Calu3 (cell line): ENCODE measurements at regions not wholly inside any gene's neighbourhood (a gene's known extent, or its start where the extent isn't known, plus 50 kb on each side); places are given as distances from the start of the nearest gene placed in this dataset.

Source experiments
- BruUV-seq: library from RNA; stranded (reverse); fragments of 400-500 nt; replicated peaks from 2 replicates; lab custom pipeline; 2021; lab: Mats Ljungman, UMichigan
- CTCF ChIA-PET: fragments of 300-600 bp; sonication (Branson Sonifier 250); formaldehyde crosslinking; loops from one replicate; lab custom pipeline; 2022; ENCODE audit warnings: antibody characterized with exemption; lab: Charles Lee
- DNase-seq: peaks from one replicate; pipeline ENCODE4 v3.0.0; 2022
- H3K27ac Mint-ChIP-seq: one replicate; pipeline ENCODE4 v1.8.0; 2022; ENCODE audit warnings: mixed read lengths; ENCODE audit not compliant: unreplicated experiment
- H3K27me3 Mint-ChIP-seq: one replicate; pipeline ENCODE4 v1.8.0; 2022; ENCODE audit warnings: mixed read lengths; ENCODE audit not compliant: unreplicated experiment
- H3K36me3 Mint-ChIP-seq: one replicate; pipeline ENCODE4 v1.8.0; 2022; ENCODE audit warnings: mild to moderate bottlenecking, moderate library complexity, mixed read lengths; ENCODE audit not compliant: insufficient read depth, unreplicated experiment
- H3K4me1 Mint-ChIP-seq: one replicate; pipeline ENCODE4 v1.8.0; 2022; ENCODE audit warnings: mild to moderate bottlenecking, low read depth, mixed read lengths; ENCODE audit not compliant: unreplicated experiment
- H3K4me3 Mint-ChIP-seq: one replicate; pipeline ENCODE4 v1.8.0; 2022; ENCODE audit warnings: mild to moderate bottlenecking, low read depth, moderate library complexity, mixed read lengths; ENCODE audit not compliant: unreplicated experiment
- H3K9me3 Mint-ChIP-seq: one replicate; pipeline ENCODE4 v1.8.0; 2022; ENCODE audit warnings: low read depth, mixed read lengths; ENCODE audit not compliant: unreplicated experiment
- CTCF ChIP-seq: fragments of 200-600 bp; IDR thresholded peaks from one replicate; pipeline ENCODE4 v1.8.0; 2022; ENCODE audit warnings: antibody characterized with exemption; ENCODE audit not compliant: unreplicated experiment
- intact Hi-C: fragments of 100-400 bp; cut with micrococcal nuclease; formaldehyde crosslinking; loops from one replicate; pipeline ENCODE4 v1.10.0; 2022; ENCODE audit not compliant: unreplicated experiment

GRCh38 chr16:59242556-59242955 is 508.4 kb upstream of the GOT2 start:
- CTCF ChIA-PET, result no interaction called here
- no peaks in the 10 kb centered on the region for H3K27me3 Mint-ChIP-seq
- intact Hi-C loops, result no loop called here
- peaks cover 17% of the 10 kb centered on the region for H3K9me3 Mint-ChIP-seq
- no TSS peak for BruUV-seq
- no peak overlapping the region for H3K27ac Mint-ChIP-seq
- H3K36me3 Mint-ChIP-seq, result no peaks in the 10 kb centered on the region
- no peaks in the 10 kb centered on the region for H3K4me1 Mint-ChIP-seq
- TF ChIP-seq CTCF, result no peak
- DNase-seq, result no peak
- no peak overlapping the region for H3K4me3 Mint-ChIP-seq

- CTCF ChIA-PET, result no interaction called here
- H3K27ac Mint-ChIP-seq, result no peak overlapping the region
These were observed 504.1 kb upstream of the GOT2 start for GRCh38 chr16:59238246-59238645.

GRCh38 chr16:59236804-59237458 is 502.8 kb upstream of the GOT2 start:
- H3K4me1 Mint-ChIP-seq, result no peaks in the 10 kb centered on the region
- H3K36me3 Mint-ChIP-seq, result no peaks in the 10 kb centered on the region
- peaks cover 20% of the 10 kb centered on the region for H3K9me3 Mint-ChIP-seq
- H3K27ac Mint-ChIP-seq, result no peak overlapping the region
- H3K4me3 Mint-ChIP-seq, result no peak overlapping the region
- CTCF ChIA-PET, result no interaction called here
- intact Hi-C loops, result no loop called here
- no peak for TF ChIP-seq CTCF
- H3K27me3 Mint-ChIP-seq, result no peaks in the 10 kb centered on the region
- no TSS peak for BruUV-seq
- DNase-seq, result no peak

More at GRCh38 chr16:59238246-59238645, 504.1 kb upstream of the GOT2 start:
- peaks cover 16% of the 10 kb centered on the region for H3K9me3 Mint-ChIP-seq
- no peak overlapping the region for H3K4me3 Mint-ChIP-seq
- H3K4me1 Mint-ChIP-seq, result no peaks in the 10 kb centered on the region
- TF ChIP-seq CTCF, result no peak
- H3K36me3 Mint-ChIP-seq, result no peaks in the 10 kb centered on the region
- no peaks in the 10 kb centered on the region for H3K27me3 Mint-ChIP-seq
- intact Hi-C loops, result no loop called here
- DNase-seq, result no peak
- BruUV-seq, result no TSS peak

GRCh38 chr16:59224401-59224800 is 490.3 kb upstream of the GOT2 start:
- no peak overlapping the region for H3K4me3 Mint-ChIP-seq
- no TSS peak for BruUV-seq
- H3K9me3 Mint-ChIP-seq, result peaks cover 12% of the 10 kb centered on the region
- H3K4me1 Mint-ChIP-seq, result no peaks in the 10 kb centered on the region
- intact Hi-C loops, result no loop called here
- DNase-seq, result no peak
- H3K36me3 Mint-ChIP-seq, result no peaks in the 10 kb centered on the region
- no peaks in the 10 kb centered on the region for H3K27me3 Mint-ChIP-seq
- CTCF ChIA-PET, result no interaction called here
- no peak overlapping the region for H3K27ac Mint-ChIP-seq
- TF ChIP-seq CTCF, result no peak
